ENCODE measurements at regions not wholly inside any gene's neighbourhood (a gene's known extent, or its start where the extent isn't known, plus 50 kb on each side); places are given as distances from the start of the nearest gene placed in this dataset.

DNA sequence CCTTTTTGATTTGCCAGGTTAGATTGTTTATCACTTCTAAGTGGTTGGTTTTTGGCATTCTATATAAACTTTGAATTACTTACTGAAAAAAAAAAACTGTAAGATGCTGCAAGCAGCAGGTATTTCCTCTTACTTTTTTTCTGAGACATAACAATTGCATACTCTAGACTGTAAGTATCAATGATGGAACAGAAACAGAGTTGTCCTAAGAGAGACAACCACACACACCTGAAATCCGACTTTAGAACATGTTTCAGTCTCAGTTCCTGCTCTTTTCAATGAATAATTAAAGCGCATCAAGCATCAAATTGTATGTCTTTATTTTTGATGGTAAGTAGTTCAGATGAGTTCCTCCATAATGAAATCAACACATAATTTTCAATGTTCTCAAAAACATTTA is 105.3 kb upstream of the KHDRBS2 start:
- TF ChIP-seq TCF12 (IDR thresholded peaks at IDR 0.05) = no peak
- no peak for TF ChIP-seq EZH2phosphoT487 (IDR thresholded peaks at IDR 0.05; ENCODE audit: borderline replicate concordance, low read depth)
- TF ChIP-seq MXI1 (IDR thresholded peaks at IDR 0.05; ENCODE audit: low read depth, low read length) = no peak
- TF ChIP-seq EP300 (IDR thresholded peaks at IDR 0.05; ENCODE audit: borderline replicate concordance in 1 of 2, low read depth in 1 of 2, low read length in 1 of 2) = no peak
- TF ChIP-seq, protein P1, sequence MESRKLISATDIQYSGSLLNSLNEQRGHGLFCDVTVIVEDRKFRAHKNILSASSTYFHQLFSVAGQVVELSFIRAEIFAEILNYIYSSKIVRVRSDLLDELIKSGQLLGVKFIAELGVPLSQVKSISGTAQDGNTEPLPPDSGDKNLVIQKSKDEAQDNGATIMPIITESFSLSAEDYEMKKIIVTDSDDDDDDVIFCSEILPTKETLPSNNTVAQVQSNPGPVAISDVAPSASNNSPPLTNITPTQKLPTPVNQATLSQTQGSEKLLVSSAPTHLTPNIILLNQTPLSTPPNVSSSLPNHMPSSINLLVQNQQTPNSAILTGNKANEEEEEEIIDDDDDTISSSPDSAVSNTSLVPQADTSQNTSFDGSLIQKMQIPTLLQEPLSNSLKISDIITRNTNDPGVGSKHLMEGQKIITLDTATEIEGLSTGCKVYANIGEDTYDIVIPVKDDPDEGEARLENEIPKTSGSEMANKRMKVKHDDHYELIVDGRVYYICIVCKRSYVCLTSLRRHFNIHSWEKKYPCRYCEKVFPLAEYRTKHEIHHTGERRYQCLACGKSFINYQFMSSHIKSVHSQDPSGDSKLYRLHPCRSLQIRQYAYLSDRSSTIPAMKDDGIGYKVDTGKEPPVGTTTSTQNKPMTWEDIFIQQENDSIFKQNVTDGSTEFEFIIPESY (IDR thresholded peaks at IDR 0.05; ENCODE audit: borderline replicate concordance, low read depth) = no peak
- TF ChIP-seq JUND (IDR thresholded peaks at IDR 0.05) = no peak
- TF ChIP-seq FOXM1 (IDR thresholded peaks at IDR 0.05; ENCODE audit: low read depth) = no peak
- TF ChIP-seq, protein P2, sequence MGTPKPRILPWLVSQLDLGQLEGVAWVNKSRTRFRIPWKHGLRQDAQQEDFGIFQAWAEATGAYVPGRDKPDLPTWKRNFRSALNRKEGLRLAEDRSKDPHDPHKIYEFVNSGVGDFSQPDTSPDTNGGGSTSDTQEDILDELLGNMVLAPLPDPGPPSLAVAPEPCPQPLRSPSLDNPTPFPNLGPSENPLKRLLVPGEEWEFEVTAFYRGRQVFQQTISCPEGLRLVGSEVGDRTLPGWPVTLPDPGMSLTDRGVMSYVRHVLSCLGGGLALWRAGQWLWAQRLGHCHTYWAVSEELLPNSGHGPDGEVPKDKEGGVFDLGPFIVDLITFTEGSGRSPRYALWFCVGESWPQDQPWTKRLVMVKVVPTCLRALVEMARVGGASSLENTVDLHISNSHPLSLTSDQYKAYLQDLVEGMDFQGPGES (IDR thresholded peaks at IDR 0.05; ENCODE audit: low read depth, low read length) = no peak
- TF ChIP-seq, protein P3, sequence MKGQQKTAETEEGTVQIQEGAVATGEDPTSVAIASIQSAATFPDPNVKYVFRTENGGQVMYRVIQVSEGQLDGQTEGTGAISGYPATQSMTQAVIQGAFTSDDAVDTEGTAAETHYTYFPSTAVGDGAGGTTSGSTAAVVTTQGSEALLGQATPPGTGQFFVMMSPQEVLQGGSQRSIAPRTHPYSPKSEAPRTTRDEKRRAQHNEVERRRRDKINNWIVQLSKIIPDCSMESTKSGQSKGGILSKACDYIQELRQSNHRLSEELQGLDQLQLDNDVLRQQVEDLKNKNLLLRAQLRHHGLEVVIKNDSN (IDR thresholded peaks at IDR 0.05; ENCODE audit: borderline replicate concordance, low read depth) = no peak
- TF ChIP-seq, protein P4, sequence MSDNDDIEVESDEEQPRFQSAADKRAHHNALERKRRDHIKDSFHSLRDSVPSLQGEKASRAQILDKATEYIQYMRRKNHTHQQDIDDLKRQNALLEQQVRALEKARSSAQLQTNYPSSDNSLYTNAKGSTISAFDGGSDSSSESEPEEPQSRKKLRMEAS (IDR thresholded peaks at IDR 0.05; ENCODE audit: low read depth) = no peak
- no peak for TF ChIP-seq SMC3 (IDR thresholded peaks at IDR 0.05; ENCODE audit: low read depth, low read length)
- TF ChIP-seq NRF1 (IDR thresholded peaks at IDR 0.05; ENCODE audit: low read depth, low read length) = no peak
- no peak for TF ChIP-seq TAF1 (IDR thresholded peaks at IDR 0.05; ENCODE audit: borderline replicate concordance, low read depth, low read length)
- Histone ChIP-seq H3K9me2 (no peaks in the 10 kb centered on the region), H3K27me3 (ENCODE audit: insufficient read depth) (no peaks in the 10 kb centered on the region), H4K20me1 (ENCODE audit: insufficient read depth) (no peaks in the 10 kb centered on the region), H3K4me1 (ENCODE audit: control insufficient read depth in 1 of 2, insufficient read depth in 2 of 2, low read depth in 1 of 2, low read length in 1 of 2) (no peaks in the 10 kb centered on the region), H3K4me2 (no peak overlapping the region), H3F3A (replicated peaks; ENCODE audit: insufficient read depth) (no peaks in the 10 kb centered on the region), H3K27ac (ENCODE audit: low read depth in 2 of 2, low read length in 1 of 2) (no peak overlapping the region), H3K9me3 (no peaks in the 10 kb centered on the region), H3K9ac (no peak overlapping the region), H2AFZ (ENCODE audit: low read depth) (no peak overlapping the region), H3K4me3 (ENCODE audit: low read depth in 2 of 2, low read length in 1 of 2) (no peak overlapping the region), H3K36me3 (replicated peaks in 1 of 2; ENCODE audit: control insufficient read depth in 1 of 2, insufficient read depth in 2 of 2, low read length in 1 of 2) (no peaks in the 10 kb centered on the region), H3K79me2 (ENCODE audit: insufficient read depth) (no peaks in the 10 kb centered on the region)
- ChIA-PET CTCF (no interaction called here), POLR2A (no interaction called here)
- no peak for DNase-seq
- WGBS (ENCODE audit: low lambda C conversion rate) = 30% methylated on average over 2 of the region's 2 CpGs

DNA sequence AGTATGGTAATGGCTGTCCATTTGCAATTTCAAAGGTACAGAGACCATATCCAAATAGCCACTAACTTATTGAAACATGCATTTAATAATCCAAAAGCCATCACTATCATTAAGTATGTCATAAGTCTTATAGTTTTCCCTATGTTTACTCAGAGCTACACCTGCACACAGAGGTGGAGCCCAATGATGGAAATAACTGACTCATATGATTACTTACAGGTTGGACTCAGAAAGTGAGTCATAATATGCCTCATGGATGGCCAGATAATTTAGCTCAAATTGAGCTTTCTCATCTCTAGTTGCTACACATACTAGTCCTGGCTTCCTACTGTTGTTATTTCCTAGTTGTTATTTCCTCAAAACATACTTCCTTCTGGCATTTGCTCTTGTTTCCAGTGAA is 104.4 kb upstream of the KHDRBS2 start:
- ChIA-PET CTCF (no interaction called here), POLR2A (no interaction called here)
- Histone ChIP-seq H3K4me3 (ENCODE audit: low read depth in 2 of 2, low read length in 1 of 2) (no peak overlapping the region), H3K4me2 (no peak overlapping the region), H2AFZ (ENCODE audit: low read depth) (no peak overlapping the region), H3K9me2 (no peaks in the 10 kb centered on the region), H3K79me2 (ENCODE audit: insufficient read depth) (no peaks in the 10 kb centered on the region), H3K36me3 (replicated peaks in 1 of 2; ENCODE audit: control insufficient read depth in 1 of 2, insufficient read depth in 2 of 2, low read length in 1 of 2) (no peaks in the 10 kb centered on the region), H3K9ac (no peak overlapping the region), H3K27me3 (ENCODE audit: insufficient read depth) (no peaks in the 10 kb centered on the region), H3K4me1 (ENCODE audit: control insufficient read depth in 1 of 2, insufficient read depth in 2 of 2, low read depth in 1 of 2, low read length in 1 of 2) (no peaks in the 10 kb centered on the region), H3K9me3 (no peaks in the 10 kb centered on the region), H4K20me1 (ENCODE audit: insufficient read depth) (no peaks in the 10 kb centered on the region), H3F3A (replicated peaks; ENCODE audit: insufficient read depth) (no peaks in the 10 kb centered on the region), H3K27ac (ENCODE audit: low read depth in 2 of 2, low read length in 1 of 2) (no peak overlapping the region)
- TF ChIP-seq FOSL2 (IDR thresholded peaks at IDR 0.05; ENCODE audit: borderline replicate concordance, low read depth) (no peak), SMC3 (IDR thresholded peaks at IDR 0.05; ENCODE audit: low read depth, low read length) (no peak), TEAD4 (IDR thresholded peaks at IDR 0.05; ENCODE audit: borderline replicate concordance, insufficient read depth) (no peak), RXRA (IDR thresholded peaks at IDR 0.05; ENCODE audit: borderline replicate concordance, low read depth) (no peak), ELF1 (IDR thresholded peaks at IDR 0.05) (no peak)
- TF ChIP-seq, protein P2 (IDR thresholded peaks at IDR 0.05; ENCODE audit: low read depth, low read length) = no peak
- TF ChIP-seq, protein P5, sequence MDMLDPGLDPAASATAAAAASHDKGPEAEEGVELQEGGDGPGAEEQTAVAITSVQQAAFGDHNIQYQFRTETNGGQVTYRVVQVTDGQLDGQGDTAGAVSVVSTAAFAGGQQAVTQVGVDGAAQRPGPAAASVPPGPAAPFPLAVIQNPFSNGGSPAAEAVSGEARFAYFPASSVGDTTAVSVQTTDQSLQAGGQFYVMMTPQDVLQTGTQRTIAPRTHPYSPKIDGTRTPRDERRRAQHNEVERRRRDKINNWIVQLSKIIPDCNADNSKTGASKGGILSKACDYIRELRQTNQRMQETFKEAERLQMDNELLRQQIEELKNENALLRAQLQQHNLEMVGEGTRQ (IDR thresholded peaks at IDR 0.05; ENCODE audit: borderline replicate concordance, low read depth, low read length) = no peak
- no peak for DNase-seq
